MM.1S (cell line): ENCODE measurements at regions not wholly inside any gene's neighbourhood (a gene's known extent, or its start where the extent isn't known, plus 50 kb on each side); places are given as distances from the start of the nearest gene placed in this dataset.

ENCODE experiments used
- DNase-seq: peaks from one replicate; pipeline ENCODE4 v3.0.0-alpha.2; 2015
- H2AFZ ChIP-seq: fragments of 300-600 bp; sonication (generic); 2 replicates; pipeline ENCODE4 v1.6.0; 2016; ENCODE audit warnings: antibody characterized with exemption, low read length
- H3F3A ChIP-seq: fragments of 300-600 bp; sonication (generic); 2 replicates; pipeline ENCODE4 v1.6.1; 2016; ENCODE audit warnings: mild to moderate bottlenecking, antibody characterized with exemption, low read length, moderate library complexity, mixed read lengths; ENCODE audit not compliant: insufficient read depth
- H3K27ac ChIP-seq: fragments of 300-600 bp; sonication (generic); 2 replicates; pipeline ENCODE4 v1.5.1; 2016; ENCODE audit warnings: mild to moderate bottlenecking, low read length
- H3K27me3 ChIP-seq: fragments of 300-600 bp; sonication (generic); replicated peaks from 2 replicates; pipeline ENCODE4 v1.6.0; 2016; ENCODE audit warnings: low read length; ENCODE audit not compliant: insufficient read depth
- H3K36me3 ChIP-seq: fragments of 300-600 bp; sonication (generic); replicated peaks from 2 replicates; pipeline ENCODE4 v1.6.1; 2016; ENCODE audit warnings: mild to moderate bottlenecking, low read length, mixed read lengths; ENCODE audit not compliant: insufficient read depth
- H3K4me1 ChIP-seq: fragments of 300-600 bp; sonication (generic); 2 replicates; pipeline ENCODE4 v1.6.1; 2016; ENCODE audit warnings: low read length, mixed read lengths
- H3K4me2 ChIP-seq: fragments of 300-600 bp; sonication (generic); 2 replicates; pipeline ENCODE4 v1.6.0; 2016; ENCODE audit warnings: low read depth, low read length
- H3K4me3 ChIP-seq: fragments of 300-600 bp; sonication (generic); 2 replicates; pipeline ENCODE4 v1.5.1; 2016; ENCODE audit warnings: low read length, mixed read lengths
- H3K79me2 ChIP-seq: fragments of 300-600 bp; sonication (generic); 2 replicates; pipeline ENCODE4 v1.6.1; 2016; ENCODE audit warnings: mixed run types, low read length, mixed read lengths
- H3K9ac ChIP-seq: fragments of 300-600 bp; sonication (generic); 2 replicates; pipeline ENCODE4 v1.6.1; 2016; ENCODE audit warnings: low read length, mixed read lengths
- H3K9me2 ChIP-seq: fragments of 300-600 bp; sonication (generic); replicated peaks from 2 replicates; pipeline ENCODE4 v1.6.1; 2016; ENCODE audit warnings: mild to moderate bottlenecking, low read length, mixed read lengths; ENCODE audit not compliant: insufficient read depth
- H3K9me3 ChIP-seq: fragments of 300-600 bp; sonication (generic); replicated peaks from 2 replicates; pipeline ENCODE4 v1.6.1; 2016; ENCODE audit warnings: mild to moderate bottlenecking, low read length, mixed read lengths; ENCODE audit not compliant: insufficient read depth
- H4K20me1 ChIP-seq: fragments of 300-600 bp; sonication (generic); 2 replicates; pipeline ENCODE4 v1.6.1; 2016; ENCODE audit warnings: mild to moderate bottlenecking, low read length, moderate library complexity, mixed read lengths; ENCODE audit not compliant: insufficient read depth
- EZH2 ChIP-seq: fragments of 300-600 bp; sonication (generic); optimal IDR thresholded peaks from 2 replicates; pipeline ENCODE3; 2017; ENCODE audit warnings: low read depth, mild to moderate bottlenecking, antibody characterized with exemption, low read length, mixed read lengths
- EZH2phosphoT487 ChIP-seq: fragments of 300-600 bp; sonication (generic); IDR thresholded peaks from 2 replicates; pipeline ENCODE4 v1.6.1; 2018; ENCODE audit warnings: antibody characterized with exemption, low read length
- TF ChIP-seq, protein P1 (sequence below): fragments of 300-600 bp; sonication (generic); IDR thresholded peaks from 2 replicates; pipeline ENCODE4 v1.5.1; 2016; ENCODE audit warnings: antibody characterized with exemption, low read length, mixed read lengths

DNA sequence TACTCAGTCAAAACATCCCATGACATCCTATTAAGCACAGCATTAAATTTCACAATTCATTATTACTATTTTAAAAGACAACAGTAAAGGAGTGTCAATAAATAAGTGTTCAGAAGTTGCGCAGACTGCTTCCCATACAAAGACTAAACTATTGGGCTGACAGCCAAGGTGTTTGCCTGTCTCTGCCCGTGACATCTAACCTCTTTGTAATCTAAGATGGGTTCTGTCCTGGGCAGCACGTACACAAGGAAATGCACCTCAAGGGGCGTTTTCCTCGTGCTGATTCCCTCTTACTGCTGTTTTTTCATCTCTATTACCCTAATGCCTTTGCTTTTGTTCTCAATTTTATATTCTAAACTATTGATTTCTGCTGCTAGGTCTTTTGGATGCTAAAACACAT is 216.3 kb downstream of the NHLRC3 start:
- Histone ChIP-seq H3K4me1 (no peaks in the 10 kb centered on the region), H2AFZ (no peak overlapping the region), H4K20me1 (no peaks in the 10 kb centered on the region), H3K27me3 (no peaks in the 10 kb centered on the region), H3K27ac (no peak overlapping the region), H3F3A (no peaks in the 10 kb centered on the region), H3K9me3 (no peaks in the 10 kb centered on the region), H3K4me3 (no peak overlapping the region), H3K36me3 (no peaks in the 10 kb centered on the region), H3K4me2 (no peak overlapping the region), H3K79me2 (no peaks in the 10 kb centered on the region), H3K9ac (no peak overlapping the region), H3K9me2 (no peaks in the 10 kb centered on the region)
- TF ChIP-seq EZH2phosphoT487 (no peak), EZH2 (no peak)
- TF ChIP-seq, protein P1, sequence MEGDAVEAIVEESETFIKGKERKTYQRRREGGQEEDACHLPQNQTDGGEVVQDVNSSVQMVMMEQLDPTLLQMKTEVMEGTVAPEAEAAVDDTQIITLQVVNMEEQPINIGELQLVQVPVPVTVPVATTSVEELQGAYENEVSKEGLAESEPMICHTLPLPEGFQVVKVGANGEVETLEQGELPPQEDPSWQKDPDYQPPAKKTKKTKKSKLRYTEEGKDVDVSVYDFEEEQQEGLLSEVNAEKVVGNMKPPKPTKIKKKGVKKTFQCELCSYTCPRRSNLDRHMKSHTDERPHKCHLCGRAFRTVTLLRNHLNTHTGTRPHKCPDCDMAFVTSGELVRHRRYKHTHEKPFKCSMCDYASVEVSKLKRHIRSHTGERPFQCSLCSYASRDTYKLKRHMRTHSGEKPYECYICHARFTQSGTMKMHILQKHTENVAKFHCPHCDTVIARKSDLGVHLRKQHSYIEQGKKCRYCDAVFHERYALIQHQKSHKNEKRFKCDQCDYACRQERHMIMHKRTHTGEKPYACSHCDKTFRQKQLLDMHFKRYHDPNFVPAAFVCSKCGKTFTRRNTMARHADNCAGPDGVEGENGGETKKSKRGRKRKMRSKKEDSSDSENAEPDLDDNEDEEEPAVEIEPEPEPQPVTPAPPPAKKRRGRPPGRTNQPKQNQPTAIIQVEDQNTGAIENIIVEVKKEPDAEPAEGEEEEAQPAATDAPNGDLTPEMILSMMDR = no peak
- no peak for DNase-seq

- H3K4me2 ChIP-seq = no peak overlapping the region
- H3K79me2 ChIP-seq = no peaks in the 10 kb centered on the region
- H3K4me1 ChIP-seq = no peaks in the 10 kb centered on the region
- no peak overlapping the region for H3K9ac ChIP-seq
- H4K20me1 ChIP-seq = no peaks in the 10 kb centered on the region
- H3K36me3 ChIP-seq = no peaks in the 10 kb centered on the region
- TF ChIP-seq, protein P1 = no peak
- no peak for TF ChIP-seq EZH2phosphoT487
- no peak for TF ChIP-seq EZH2
- no peaks in the 10 kb centered on the region for H3F3A ChIP-seq
- no peak overlapping the region for H3K27ac ChIP-seq
- no peaks in the 10 kb centered on the region for H3K9me3 ChIP-seq
- H3K4me3 ChIP-seq = no peak overlapping the region
- DNase-seq = no peak
- no peaks in the 10 kb centered on the region for H3K27me3 ChIP-seq
- H3K9me2 ChIP-seq = no peaks in the 10 kb centered on the region
- no peak overlapping the region for H2AFZ ChIP-seq
These were observed 219.4 kb downstream of the NHLRC3 start for GRCh38 chr13:39257642-39258041.

DNA sequence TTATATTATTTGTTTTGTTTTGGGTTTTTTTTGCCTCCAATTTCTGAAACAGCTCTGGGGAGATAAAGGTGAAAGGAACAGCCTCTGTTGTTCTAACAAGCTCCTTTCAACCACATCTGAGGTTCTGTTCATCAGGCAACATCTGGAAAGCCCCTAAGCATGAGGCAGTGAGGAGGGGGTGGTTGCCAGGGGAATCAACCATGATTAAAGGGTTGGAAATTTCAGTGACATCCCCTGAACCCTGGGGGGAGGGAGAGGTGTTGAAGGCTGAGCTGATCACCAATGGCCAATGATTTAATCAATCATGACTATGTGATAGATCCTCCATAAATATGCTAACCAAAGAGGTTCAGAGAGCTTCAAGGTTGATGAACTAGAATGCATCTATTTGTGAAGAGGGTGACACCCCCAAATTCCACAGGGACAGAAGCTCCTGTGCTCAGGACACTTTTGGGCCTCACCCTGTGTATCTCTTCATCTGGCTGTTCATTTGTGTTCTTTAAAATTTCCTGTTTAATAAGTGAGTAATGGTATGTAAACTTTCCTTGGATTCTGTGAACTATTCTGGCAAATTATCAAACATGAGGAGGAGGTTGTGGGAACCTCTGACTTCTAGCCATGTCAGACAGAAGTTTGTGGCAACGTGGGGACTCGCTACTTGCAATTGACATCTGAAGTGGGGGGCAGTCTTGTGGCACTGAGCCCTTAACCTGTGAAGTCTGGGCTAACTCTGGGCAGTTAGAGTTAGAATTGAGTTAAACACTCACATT is 221.3 kb downstream of the NHLRC3 start:
- Histone ChIP-seq H3K79me2 (no peaks in the 10 kb centered on the region), H3K9ac (no peak overlapping the region), H3K27me3 (no peaks in the 10 kb centered on the region), H4K20me1 (no peaks in the 10 kb centered on the region), H3K9me2 (no peaks in the 10 kb centered on the region), H3K27ac (no peak overlapping the region), H3F3A (no peaks in the 10 kb centered on the region), H3K4me3 (no peak overlapping the region), H3K4me1 (no peaks in the 10 kb centered on the region), H3K36me3 (no peaks in the 10 kb centered on the region), H3K4me2 (no peak overlapping the region), H3K9me3 (no peaks in the 10 kb centered on the region), H2AFZ (no peak overlapping the region)
- TF ChIP-seq EZH2phosphoT487 = no peak
- no peak for TF ChIP-seq EZH2
- TF ChIP-seq, protein P1 = no peak
- DNase-seq = no peak
